ENCODE measurements at regions not wholly inside any gene's neighbourhood (a gene's known extent, or its start where the extent isn't known, plus 50 kb on each side); places are given as distances from the start of the nearest gene placed in this dataset.

DNA sequence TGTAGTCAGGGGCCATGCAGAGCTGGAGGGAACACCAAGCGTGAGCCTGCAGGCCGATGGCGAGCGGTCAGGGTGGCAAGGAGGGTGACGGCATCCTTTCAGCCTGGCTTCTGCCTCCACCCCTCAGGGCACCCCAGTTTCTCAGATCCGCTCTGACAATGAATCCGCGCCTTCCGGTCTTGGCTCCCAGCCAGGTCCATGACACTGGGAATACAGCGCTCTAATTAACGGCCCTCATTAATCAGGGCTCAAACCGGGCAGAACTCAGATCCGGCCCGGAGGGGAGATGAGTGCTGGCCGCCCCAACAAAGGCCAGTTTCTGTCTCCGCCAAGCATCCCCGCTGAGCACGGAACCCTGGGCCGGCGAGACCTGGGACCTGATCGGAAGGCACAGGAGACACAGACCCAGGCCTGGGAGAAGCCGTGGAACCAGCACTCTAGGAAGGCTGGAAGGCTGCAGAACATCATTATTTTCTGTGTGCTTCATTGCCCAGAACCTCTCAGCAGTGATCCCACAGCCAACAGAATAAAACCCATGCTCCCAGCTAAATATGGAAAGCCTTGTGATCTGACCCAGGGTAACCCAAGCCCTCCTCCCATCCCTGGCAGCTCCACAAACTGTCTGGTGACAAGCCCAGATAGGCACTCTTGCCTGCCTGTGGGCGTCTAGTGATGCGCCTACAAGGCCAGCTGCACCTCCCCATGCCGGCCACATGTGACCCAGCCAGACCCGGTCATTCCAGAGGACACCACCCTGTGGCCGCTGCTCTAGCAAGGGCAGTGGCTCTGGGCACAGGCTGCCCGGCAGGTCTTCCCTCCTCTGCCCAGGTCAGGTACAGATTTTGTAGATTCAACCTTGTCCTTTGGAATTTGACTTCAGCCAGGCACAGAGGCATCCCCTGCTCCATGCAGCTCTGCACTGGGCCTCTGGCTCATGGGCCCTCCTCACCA, 438.7 kb upstream of the MYT1L start:
- no peak for TF ChIP-seq POLR2A (IDR thresholded peaks at IDR 0.05)
- TF ChIP-seq CTCF (IDR thresholded peaks at IDR 0.05): no peak
